Activated CD4-positive, alpha-beta T cell treated with anti-CD3 and anti-CD28 coated beads for 36 hours (primary cell): ENCODE measurements at regions not wholly inside any gene's neighbourhood (a gene's known extent, or its start where the extent isn't known, plus 50 kb on each side); places are given as distances from the start of the nearest gene placed in this dataset.

Experiments used
- ATAC-seq: fragments of 200-7000 bp; cut with Tn5 transposase; one replicate; pipeline ENCODE4 v1.10.0; 2021; ENCODE audit warnings: mild to moderate bottlenecking, moderate library complexity
- CTCF ChIA-PET: fragments of 350-600 bp; sonication (Branson Sonifier 250); formaldehyde crosslinking; loops from one replicate; lab custom pipeline; 2021; ENCODE audit warnings: antibody characterized with exemption; lab: Charles Lee
- POLR2A ChIA-PET: fragments of 350-600 bp; sonication (Branson Sonifier 250); formaldehyde crosslinking; loops from one replicate; lab custom pipeline; 2021; ENCODE audit warnings: antibody characterized with exemption, inconsistent platforms; lab: Charles Lee
- DNase-seq: peaks from one replicate; pipeline ENCODE4 v3.0.0-alpha.2; 2020
- H3K27ac Mint-ChIP-seq: one replicate; pipeline ENCODE4 v1.8.0; 2021; ENCODE audit warnings: mixed read lengths
- H3K27me3 Mint-ChIP-seq: one replicate; pipeline ENCODE4 v1.8.0; 2021; ENCODE audit warnings: mixed read lengths
- H3K36me3 Mint-ChIP-seq: one replicate; pipeline ENCODE4 v1.8.0; 2021; ENCODE audit warnings: low read depth, mixed read lengths
- H3K4me1 Mint-ChIP-seq: one replicate; pipeline ENCODE4 v1.8.0; 2021; ENCODE audit warnings: mixed read lengths
- H3K4me3 Mint-ChIP-seq: one replicate; pipeline ENCODE4 v1.8.0; 2021; ENCODE audit warnings: mild to moderate bottlenecking, moderate library complexity, mixed read lengths
- H3K9me3 Mint-ChIP-seq: one replicate; pipeline ENCODE4 v1.8.0; 2021; ENCODE audit warnings: low read depth, mixed read lengths
- intact Hi-C, 2 experiments: fragments of 100-400 bp; cut with DNase I in 1 of 2; cut with micrococcal nuclease in 1 of 2; formaldehyde crosslinking; loops; one replicate each; pipeline versions ENCODE4 v1.14.2 to v1.15.1; 2022 to 2024; cut with DNase I, micrococcal nuclease

DNA sequence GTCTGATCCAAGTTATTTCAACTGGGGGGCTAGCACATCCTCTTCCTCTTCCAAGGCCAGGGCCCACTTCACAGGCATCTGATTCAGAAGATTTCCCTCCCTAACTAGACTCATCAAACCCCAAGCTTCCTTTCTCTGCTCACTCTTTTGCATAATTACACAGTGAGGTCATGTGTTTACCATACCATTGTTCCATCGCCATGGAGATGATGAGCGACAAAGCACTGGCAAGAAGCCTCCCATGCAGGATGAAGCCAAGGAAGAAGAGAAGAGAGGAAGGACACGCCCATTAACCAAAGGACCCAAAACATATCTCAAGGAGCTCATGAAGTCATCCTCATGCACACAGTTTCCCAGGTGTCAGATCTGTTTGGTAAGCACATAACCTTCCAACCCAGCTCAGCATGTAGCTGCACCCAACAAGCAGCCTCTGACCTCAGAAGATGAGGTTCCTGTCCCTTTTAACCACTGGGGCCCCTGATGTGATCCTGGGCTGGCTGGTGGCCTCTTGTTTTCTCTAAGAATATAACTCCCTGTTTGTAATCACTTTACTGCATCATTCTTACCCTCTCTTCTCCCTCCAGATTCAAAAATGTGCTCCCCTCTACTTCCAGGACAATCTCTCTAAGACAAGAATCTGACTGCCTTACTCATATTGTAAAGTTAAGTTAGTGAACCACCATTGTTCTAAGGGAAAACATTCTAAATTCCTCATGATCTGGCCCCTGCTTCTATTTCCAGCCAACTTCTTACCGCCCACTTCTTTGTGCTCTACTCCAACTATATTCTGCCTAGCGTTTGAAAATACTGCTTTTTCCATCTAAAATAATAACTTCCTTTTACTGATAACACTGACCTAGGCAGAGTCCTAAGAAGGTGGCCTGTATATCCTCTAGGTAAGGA, 190.1 kb downstream of the TTC32 start:
- H3K4me3 Mint-ChIP-seq, result no peak overlapping the region
- ChIA-PET CTCF (no interaction called here), POLR2A (no interaction called here)
- H3K27ac Mint-ChIP-seq, result no peak overlapping the region
- intact Hi-C loops, result no loop called here
- DNase-seq (peak; percentile 14), ATAC-seq (peak; percentile 42)
- peaks cover 6% of the 10 kb centered on the region for H3K27me3 Mint-ChIP-seq
- no peaks in the 10 kb centered on the region for H3K4me1 Mint-ChIP-seq
- H3K9me3 Mint-ChIP-seq, result peaks cover 4% of the 10 kb centered on the region
- no peaks in the 10 kb centered on the region for H3K36me3 Mint-ChIP-seq

DNA sequence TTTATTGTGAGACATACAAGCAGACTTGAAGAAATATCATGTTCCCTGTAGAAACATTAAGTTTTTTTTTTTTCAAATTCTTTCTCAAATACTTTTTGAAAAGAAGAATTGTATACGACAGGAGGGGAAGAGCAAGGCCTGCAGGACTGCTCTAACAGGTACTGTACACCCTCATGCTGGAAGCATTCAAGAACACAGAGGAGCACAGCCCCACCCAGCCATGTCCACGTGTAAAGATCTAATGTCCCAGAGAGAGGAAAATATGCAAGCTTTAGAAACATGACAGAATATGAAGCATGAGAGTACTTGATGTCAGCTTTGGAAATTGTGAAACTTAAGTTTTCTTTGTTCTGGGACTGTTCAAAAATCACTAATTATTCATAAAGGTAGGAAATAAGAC, 191.6 kb downstream of the TTC32 start:
- DNase-seq, result no peak
- H3K9me3 Mint-ChIP-seq, result peaks cover 4% of the 10 kb centered on the region

DNA sequence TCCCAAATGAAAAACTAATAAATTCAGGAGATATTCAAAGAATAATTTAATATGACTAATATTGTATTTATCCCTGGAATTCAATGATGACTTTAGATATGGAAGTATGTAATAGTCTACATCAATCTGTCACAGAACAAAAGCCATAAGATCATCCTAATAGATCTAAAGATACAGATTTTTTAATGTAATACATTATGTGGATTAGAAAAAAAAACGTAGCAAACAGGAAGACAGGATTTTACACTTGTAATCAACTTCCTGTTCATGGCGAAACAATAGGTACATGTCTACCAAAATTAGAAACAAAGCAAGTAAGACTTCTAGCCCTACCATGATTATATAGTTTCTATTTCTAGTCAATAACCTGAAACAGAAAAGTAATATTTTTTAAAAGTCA, 192.2 kb downstream of the TTC32 start:
- Mint-ChIP-seq H3K9me3 (peaks cover 4% of the 10 kb centered on the region), H3K4me1 (no peaks in the 10 kb centered on the region), H3K36me3 (no peaks in the 10 kb centered on the region), H3K27me3 (peaks cover 6% of the 10 kb centered on the region), H3K4me3 (no peak overlapping the region), H3K27ac (no peak overlapping the region)
- intact Hi-C loops, result no loop called here
- POLR2A ChIA-PET, result no interaction called here
- DNase-seq (no peak), ATAC-seq (no peak)
- CTCF ChIA-PET, result interaction anchor here (0.8 kb wide), 1 partner anchor 46 kb away, joined by 3 read pairs; no protein-coding TSS in a partner anchor

More for the DNA sequence above, 191.6 kb downstream of the TTC32 start:
- Mint-ChIP-seq H3K4me3 (no peak overlapping the region), H3K36me3 (no peaks in the 10 kb centered on the region), H3K27me3 (peaks cover 6% of the 10 kb centered on the region), H3K4me1 (no peaks in the 10 kb centered on the region), H3K27ac (no peak overlapping the region)
- no peak for ATAC-seq
- intact Hi-C loops, result no loop called here
- ChIA-PET CTCF (interaction anchor here (0.8 kb wide), 1 partner anchor 45 kb away, joined by 3 read pairs; no protein-coding TSS in a partner anchor), POLR2A (no interaction called here)

DNA sequence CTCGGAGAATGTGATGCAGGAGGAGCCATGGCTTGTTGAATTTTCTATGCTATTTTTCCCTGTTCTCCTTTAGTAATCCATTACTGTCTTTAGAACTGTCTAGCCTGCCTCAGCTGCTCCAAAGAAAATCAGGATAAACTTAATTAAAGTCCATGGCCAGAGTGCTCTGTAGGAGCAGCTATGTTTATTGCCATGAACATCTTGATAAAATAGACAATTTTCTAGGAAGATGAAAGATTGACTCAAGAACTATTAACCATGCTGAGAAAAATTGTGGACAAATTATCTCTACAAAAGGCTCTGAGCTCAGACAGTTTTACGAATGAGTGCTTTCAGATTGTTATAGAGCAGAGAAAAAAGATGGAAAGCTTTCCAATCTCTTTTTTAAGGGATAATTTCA, 193.0 kb downstream of the TTC32 start:
- Mint-ChIP-seq H3K27ac (no peak overlapping the region), H3K9me3 (peaks cover 4% of the 10 kb centered on the region), H3K27me3 (peaks cover 6% of the 10 kb centered on the region), H3K4me1 (no peaks in the 10 kb centered on the region), H3K36me3 (no peaks in the 10 kb centered on the region), H3K4me3 (no peak overlapping the region)
- no peak for DNase-seq
- ChIA-PET POLR2A (no interaction called here), CTCF (no interaction called here)
- intact Hi-C loops, result no loop called here
- no peak for ATAC-seq

DNA sequence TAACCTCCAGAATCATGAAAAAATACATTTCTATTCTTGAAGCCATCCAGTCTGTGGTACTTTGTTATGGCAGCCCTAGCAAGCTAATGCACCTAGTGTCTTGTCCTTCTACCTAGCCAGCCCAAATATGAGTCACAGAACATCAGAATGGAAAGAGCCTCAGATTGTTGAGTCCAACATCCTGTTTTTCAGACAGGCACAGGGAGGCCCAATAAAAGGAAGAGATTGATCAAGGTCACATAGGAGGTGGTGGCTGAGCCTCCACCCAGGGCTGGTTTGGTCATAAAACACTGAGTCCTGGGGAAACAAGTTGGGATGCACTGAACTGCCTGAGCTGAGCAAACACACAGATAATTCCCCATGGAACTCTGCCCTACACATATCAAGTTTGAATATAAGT, 195.5 kb downstream of the TTC32 start:
- Mint-ChIP-seq H3K4me3 (no peak overlapping the region), H3K36me3 (no peaks in the 10 kb centered on the region), H3K4me1 (no peaks in the 10 kb centered on the region), H3K27ac (no peak overlapping the region), H3K27me3 (peaks cover 10% of the 10 kb centered on the region), H3K9me3 (no peaks in the 10 kb centered on the region)
- ChIA-PET POLR2A (no interaction called here), CTCF (no interaction called here)
- ATAC-seq (no peak), DNase-seq (no peak)
- intact Hi-C loops, result no loop called here

DNA sequence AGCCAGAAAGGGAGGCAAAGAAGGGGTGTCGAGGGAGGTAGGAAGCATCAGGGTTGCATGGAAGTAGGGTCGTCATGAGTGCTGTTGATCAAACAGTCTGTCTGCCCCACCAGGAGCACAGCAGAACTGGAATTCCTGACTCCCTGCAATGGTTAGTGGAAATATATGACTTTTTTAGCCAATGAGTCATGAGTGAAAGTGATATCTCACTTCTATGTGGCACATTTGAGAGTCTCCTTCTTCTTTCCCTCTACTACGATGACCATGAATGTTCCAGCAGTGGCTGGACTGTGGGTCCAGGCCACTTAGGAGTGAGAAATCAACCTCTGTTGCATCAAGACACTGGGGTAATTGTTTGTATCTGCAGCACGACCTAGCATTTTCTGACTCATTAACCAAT, 199.5 kb downstream of the TTC32 start:
- ChIA-PET POLR2A (no interaction called here), CTCF (no interaction called here)
- Mint-ChIP-seq H3K4me1 (no peaks in the 10 kb centered on the region), H3K27ac (no peak overlapping the region), H3K4me3 (no peak overlapping the region), H3K27me3 (peaks cover 6% of the 10 kb centered on the region), H3K9me3 (peaks cover 2% of the 10 kb centered on the region), H3K36me3 (no peaks in the 10 kb centered on the region)
- ATAC-seq (no peak), DNase-seq (no peak)
- intact Hi-C loops, result no loop called here

DNA sequence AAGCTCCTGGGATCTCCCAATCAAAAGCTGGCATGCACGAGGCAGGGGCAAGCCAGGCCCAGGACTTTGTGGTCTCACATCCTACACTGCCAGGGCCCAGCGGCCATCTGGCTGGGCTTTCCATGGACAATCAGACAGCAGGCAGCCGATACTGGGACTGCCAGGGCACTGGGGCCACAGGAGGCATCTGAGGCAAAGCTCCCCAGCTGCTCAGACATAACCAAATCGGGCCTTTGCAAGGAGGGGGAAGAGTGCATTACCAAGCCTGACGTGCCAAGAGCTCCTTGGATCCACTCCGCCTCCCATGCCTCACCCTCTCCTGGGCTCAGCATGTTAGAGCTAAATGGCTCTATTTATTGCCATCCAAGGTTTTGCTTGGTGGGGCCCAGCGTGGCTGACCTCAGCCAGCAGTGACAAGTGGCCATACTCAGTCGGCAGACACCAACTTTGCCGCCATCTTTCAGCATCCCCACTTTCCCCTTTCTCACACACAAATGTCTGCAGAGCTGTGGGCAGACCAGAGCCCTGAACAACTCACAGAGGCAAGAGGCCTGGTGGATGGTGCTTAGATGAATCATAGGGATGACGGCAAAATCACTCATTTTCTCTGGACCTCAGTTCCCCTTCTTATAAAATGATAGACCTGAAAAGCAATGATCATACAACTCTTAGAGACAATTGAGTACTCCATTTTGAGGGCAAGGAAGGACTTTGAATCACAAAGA, 200.8 kb downstream of the TTC32 start:
- no peaks in the 10 kb centered on the region for H3K4me1 Mint-ChIP-seq
- H3K4me3 Mint-ChIP-seq, result no peak overlapping the region
- no peak for ATAC-seq
- H3K36me3 Mint-ChIP-seq, result no peaks in the 10 kb centered on the region
- peaks cover 5% of the 10 kb centered on the region for H3K9me3 Mint-ChIP-seq
- DNase-seq, result no peak
- peaks cover 6% of the 10 kb centered on the region for H3K27me3 Mint-ChIP-seq
- ChIA-PET POLR2A (no interaction called here), CTCF (interaction anchor here (0.6 to 0.7 kb wide), 2 partner anchors 14 to 337 kb away, joined by 3 read pairs; no protein-coding TSS in a partner anchor)
- intact Hi-C loops, result no loop called here
- H3K27ac Mint-ChIP-seq, result no peak overlapping the region

DNA sequence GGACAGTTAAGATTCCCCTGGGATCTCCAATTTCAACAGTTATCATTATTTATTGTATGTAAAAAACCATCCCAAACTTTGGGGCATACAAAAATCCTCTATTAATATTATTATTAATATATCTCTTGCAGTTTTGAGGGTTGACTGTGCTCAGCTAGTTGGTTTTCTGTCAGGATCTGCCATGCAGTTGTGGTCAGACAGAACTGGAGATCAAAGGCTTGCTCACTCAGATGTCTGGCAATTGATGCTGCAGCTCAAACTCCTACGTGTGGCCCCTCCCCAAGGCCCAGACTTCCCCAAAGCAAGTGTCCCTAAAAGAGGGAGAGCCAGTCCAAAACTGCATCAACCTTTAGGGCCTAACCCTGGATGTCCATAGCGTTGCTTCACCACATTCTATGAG, 204.7 kb downstream of the TTC32 start:
- ChIA-PET CTCF (no interaction called here), POLR2A (no interaction called here)
- intact Hi-C loops, result no loop called here
- H3K4me3 Mint-ChIP-seq, result no peak overlapping the region
- ATAC-seq, result no peak
- DNase-seq, result no peak
- peaks cover 6% of the 10 kb centered on the region for H3K27me3 Mint-ChIP-seq
- H3K4me1 Mint-ChIP-seq, result no peaks in the 10 kb centered on the region
- no peak overlapping the region for H3K27ac Mint-ChIP-seq
- peaks cover 5% of the 10 kb centered on the region for H3K9me3 Mint-ChIP-seq
- H3K36me3 Mint-ChIP-seq, result no peaks in the 10 kb centered on the region

DNA sequence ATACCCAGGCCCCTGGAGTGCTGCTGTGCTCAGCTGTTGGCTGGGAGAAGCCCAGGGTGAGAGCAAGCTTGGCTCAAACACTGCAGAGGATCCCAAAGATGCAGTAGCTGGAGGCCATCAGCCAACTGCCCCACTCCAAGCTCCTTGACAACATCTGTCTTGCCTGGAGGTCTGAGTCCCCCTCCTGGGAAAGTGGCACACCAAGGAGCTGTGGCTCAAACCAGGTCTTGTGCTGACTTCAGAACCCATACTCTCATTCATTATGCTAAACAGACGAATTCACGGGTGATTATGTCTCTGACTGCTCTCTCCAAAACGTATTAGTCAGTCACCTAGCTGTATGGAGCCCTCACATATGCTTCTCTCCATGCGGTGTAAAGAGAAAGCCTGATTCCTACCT, 206.1 kb downstream of the TTC32 start:
- ChIA-PET CTCF (interaction anchor here (0.6 kb wide), 1 partner anchor 9 kb away, joined by 3 read pairs; no protein-coding TSS in a partner anchor), POLR2A (no interaction called here)
- ATAC-seq (no peak), DNase-seq (no peak)
- Mint-ChIP-seq H3K4me1 (no peaks in the 10 kb centered on the region), H3K27me3 (peaks cover 3% of the 10 kb centered on the region), H3K9me3 (peaks cover 5% of the 10 kb centered on the region), H3K27ac (no peak overlapping the region), H3K4me3 (no peak overlapping the region), H3K36me3 (no peaks in the 10 kb centered on the region)
- intact Hi-C loops, result no loop called here

DNA sequence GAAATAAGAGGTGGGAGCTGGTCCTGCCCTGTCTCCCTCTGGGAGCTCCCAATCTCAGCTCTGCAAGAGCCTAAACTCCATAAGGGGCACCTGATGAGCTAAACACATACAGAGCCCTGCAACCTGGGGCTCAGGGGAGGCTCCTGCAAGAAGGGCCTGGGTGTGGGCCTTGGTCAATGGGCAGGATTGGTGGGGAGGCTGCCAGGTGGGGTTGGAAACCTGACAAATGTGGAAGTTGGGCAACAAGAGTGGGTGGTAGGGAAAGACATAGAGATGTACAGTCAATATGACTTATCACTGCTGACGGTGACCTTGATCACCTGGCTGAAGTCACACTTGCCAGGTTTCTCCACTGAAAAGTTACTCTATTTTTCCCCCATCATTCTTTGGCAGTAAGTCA, 209.9 kb downstream of the TTC32 start:
- no peak for DNase-seq
- no peak overlapping the region for H3K4me3 Mint-ChIP-seq
- no peaks in the 10 kb centered on the region for H3K36me3 Mint-ChIP-seq
- intact Hi-C loops, result no loop called here
- H3K27me3 Mint-ChIP-seq, result peaks cover 4% of the 10 kb centered on the region
- no peak for ATAC-seq
- ChIA-PET CTCF (no interaction called here), POLR2A (no interaction called here)
- H3K9me3 Mint-ChIP-seq, result peaks cover 1% of the 10 kb centered on the region
- no peak overlapping the region for H3K27ac Mint-ChIP-seq
- H3K4me1 Mint-ChIP-seq, result no peaks in the 10 kb centered on the region

DNA sequence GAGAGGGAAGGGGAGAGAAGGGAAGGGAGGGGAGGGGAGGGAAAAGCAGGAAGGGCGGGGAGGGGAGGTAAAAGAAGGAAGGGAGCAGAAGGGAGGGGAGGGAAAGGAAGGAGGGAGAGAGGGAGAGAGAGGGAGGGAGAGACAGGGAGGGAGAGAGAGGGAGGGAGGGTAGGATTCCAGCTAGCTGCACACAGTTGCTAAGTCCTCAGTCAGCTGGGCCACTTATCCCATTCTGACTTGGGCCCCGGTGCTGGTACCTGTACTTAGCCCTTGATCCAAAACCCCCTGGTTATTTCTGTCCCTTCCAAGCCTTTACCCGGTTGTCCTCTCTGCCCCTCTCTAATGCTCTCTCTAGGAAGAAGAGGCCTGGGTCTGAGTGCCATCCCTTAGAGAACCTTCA, 211.4 kb downstream of the TTC32 start:
- ChIA-PET POLR2A (interaction anchor here (0.6 kb wide), 1 partner anchor 1937 kb away, joined by 3 read pairs; the partner anchor contains the start of gene SMC6), CTCF (no interaction called here)
- DNase-seq (no peak), ATAC-seq (no peak)
- H3K9me3 Mint-ChIP-seq, result no peaks in the 10 kb centered on the region
- H3K27ac Mint-ChIP-seq, result no peak overlapping the region
- H3K4me1 Mint-ChIP-seq, result no peaks in the 10 kb centered on the region
- intact Hi-C loops, result no loop called here
- H3K4me3 Mint-ChIP-seq, result no peak overlapping the region
- no peaks in the 10 kb centered on the region for H3K36me3 Mint-ChIP-seq
- H3K27me3 Mint-ChIP-seq, result peaks cover 2% of the 10 kb centered on the region
